GM21423 (cell line): ENCODE measurements at regions not wholly inside any gene's neighbourhood (a gene's known extent, or its start where the extent isn't known, plus 50 kb on each side); places are given as distances from the start of the nearest gene placed in this dataset.

Experiments used
- ATAC-seq: cut with Tn5 transposase; IDR thresholded peaks from one replicate; pipeline ENCODE4 v1.9.1; 2021; ENCODE audit warnings: mild to moderate bottlenecking, moderate library complexity; ENCODE audit not compliant: unreplicated experiment

DNA sequence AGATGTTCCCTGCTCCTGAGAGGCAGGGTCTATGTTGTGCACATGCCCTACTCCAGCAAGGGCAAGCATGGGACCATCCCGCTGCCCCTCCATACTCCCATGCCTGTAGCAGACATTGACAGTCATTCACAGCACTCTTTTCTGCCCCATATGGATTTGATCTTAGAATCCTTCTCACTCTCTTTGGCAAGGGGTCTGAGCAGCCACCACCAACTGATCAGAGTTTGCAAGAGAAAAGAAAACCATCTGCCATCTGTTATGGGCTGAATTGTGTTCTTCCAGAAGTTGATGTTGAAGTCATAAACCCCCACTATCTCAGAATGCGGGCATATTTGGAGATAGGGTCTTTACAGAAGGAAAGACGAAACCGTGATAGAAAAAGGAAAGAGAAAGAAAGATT is 315.1 kb upstream of the CLINT1 start:
- no peak for ATAC-seq

GRCh38 chr5:158172005-158172404 is 313.1 kb upstream of the CLINT1 start:
- ATAC-seq, result no peak

- ATAC-seq, result no peak
Observed at GRCh38 chr5:158170534-158170933, 311.6 kb upstream of the CLINT1 start.

DNA sequence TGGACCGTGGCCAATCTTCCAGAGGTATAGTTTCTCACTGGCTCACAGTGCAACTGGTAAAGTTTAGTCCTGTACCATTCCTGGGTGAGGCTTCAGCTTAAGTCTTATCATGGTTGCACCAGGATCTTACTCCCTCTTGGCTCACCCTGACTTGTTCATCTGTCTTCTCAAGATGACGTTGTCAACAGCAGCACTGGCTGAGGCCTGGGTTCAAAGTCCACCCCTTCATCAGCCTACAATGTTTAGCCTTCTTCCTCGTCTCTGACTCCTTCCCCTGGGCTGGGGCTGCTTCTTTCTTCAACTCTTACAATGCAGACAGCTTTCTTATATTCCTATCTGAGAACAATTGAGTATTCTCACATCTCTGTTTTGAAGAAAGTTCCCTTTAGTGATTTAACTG is 311.1 kb upstream of the CLINT1 start:
- ATAC-seq, result no peak

GRCh38 chr5:158166424-158166823 is 307.5 kb upstream of the CLINT1 start:
- no peak for ATAC-seq

GRCh38 chr5:158165647-158166046 is 306.7 kb upstream of the CLINT1 start:
- no peak for ATAC-seq

DNA sequence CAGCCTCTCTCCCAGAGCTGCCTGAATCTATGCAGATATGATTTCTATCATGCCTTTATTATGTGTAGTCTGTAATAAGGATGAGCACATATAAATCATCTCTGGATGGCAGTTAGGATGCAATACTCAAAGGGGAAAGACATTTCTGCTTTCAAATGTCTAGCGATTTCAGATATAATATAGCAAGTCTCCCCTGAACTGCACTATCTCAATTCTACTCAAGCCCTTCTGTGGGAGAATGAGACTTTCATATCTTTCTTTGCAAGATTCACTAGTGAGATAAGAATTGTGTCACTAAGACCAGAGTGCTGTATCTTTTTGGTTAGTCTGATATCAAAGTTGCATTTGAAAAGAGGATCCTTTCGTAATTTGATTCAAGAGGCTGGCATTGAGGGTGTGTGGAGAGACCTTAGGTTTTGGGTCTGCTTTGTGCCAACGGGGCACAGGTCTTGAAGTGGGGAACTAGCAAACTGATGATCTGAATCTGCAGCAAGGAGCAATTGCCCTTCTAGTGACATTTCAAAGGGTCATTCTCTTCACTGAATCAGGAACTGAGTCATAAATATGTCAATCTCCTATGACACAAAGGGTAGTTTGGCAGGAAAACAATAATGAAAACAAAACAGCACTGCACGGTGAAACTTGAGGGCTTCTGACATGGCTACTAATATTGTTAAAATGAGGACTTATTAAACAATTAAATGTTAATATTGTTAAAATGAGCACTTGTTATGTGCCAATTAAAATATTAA is 305.5 kb upstream of the CLINT1 start:
- no peak for ATAC-seq

DNA sequence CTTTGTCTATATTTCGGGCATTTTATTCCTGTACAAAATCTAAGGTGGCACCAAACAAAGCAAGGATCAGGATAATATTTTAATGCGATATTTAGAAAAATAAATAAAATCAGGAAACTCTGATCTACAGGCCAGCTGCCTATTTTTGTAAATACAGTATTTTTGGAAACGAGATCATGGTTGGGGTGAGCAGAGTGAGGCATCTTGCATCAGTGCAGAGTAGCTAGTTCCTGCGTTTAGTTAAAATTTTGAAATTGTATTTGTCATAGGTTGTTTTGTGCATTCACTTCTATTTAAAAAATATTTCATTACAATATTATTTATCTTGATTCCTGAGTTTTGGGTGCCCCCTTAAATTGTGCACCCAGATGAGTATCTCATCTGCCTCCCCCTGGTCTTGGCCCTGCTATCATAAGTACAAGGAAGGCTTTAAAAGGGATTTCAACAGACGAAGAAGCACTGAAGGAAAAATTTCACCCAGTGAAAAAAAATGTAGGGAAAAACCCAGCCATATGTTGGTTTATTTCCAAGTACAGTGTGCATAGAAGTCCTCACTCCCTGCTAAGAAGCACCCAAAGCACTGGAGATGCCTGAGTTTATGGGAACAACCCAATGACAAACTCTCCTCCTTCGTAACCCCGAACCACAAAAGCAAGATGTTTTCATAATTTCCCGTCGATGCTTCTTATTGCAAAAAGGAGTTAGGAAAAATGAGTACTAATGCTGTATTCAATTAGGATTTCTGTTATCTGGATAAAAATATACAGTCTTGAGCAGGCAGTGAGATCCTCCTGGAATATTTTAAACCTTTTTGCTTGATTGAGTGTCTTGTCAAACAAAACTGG is 304.7 kb upstream of the CLINT1 start:
- no peak for ATAC-seq

DNA sequence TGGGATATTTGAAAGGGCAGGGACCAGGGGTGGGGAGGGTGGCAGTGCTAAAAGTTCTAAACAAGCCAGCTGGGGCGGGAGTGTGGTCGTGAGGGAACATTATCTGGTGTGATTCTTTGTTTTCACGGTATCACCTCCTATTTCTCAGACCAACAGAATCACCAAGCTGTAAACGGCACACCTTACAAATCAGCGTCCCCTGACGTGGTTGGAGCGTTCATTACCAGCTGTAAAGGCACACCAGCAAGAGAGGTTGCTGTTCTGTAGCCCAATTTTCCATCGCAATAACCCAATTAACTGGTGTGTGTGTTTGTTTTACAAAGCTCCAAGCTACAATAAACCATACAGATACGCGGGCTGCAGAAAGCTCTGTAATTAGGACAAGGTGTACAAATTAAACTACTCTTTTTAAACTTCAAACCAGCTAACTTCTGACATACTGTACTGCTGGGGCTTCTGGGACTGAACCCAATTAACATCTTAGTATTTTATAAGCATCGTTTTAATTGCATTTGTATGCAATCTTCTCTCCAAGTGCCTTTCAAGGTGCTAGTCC is 303.6 kb upstream of the CLINT1 start:
- no peak for ATAC-seq

DNA sequence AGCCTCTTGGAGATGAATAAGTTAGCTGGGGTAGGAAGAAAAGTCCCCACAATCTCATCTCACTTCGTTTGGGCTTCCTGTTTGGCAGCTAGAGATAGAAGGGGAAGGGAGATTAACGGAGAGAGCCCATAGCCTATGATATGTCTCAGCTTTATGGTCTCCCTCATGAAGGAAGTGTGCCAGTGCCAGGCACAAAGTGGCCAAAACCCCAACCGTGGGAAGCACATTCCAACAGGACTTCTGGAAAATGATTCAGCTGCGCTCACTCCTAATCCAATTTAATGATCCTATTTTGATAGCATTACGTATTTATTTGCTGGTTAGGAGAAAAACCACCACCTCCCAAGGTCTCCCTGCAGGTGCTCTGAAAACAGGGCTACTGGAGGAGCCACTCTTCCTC is 303.1 kb upstream of the CLINT1 start:
- ATAC-seq, result no peak

DNA sequence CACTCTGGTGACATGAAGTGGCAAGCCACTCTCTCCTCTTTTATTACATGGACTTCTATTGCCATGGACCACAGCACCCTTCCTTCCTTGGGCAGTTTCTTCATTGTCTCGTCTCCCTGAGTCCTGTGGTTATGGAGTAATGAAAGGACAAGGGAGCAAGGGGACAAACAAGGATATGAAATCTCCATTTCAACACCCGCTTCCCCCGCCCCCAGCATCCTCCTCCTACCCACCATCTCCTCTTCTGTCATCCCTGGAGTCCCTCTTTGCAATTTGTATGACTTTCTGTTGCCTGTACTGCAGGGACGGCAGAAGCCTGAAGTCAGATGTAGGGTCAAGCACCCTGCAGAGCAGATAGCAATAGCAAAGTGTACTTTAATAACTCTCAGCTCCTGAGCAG is 300.7 kb upstream of the CLINT1 start:
- ATAC-seq, result no peak

- ATAC-seq, result no peak
Observed at GRCh38 chr5:158155811-158156505, 297.0 kb upstream of the CLINT1 start.

- no peak for ATAC-seq
Observed at GRCh38 chr5:158155067-158155466, 296.1 kb upstream of the CLINT1 start.

GRCh38 chr5:158154226-158155005 is 295.5 kb upstream of the CLINT1 start:
- no peak for ATAC-seq

GRCh38 chr5:158153508-158153907 is 294.6 kb upstream of the CLINT1 start:
- no peak for ATAC-seq

GRCh38 chr5:158152136-158152535 is 293.2 kb upstream of the CLINT1 start:
- ATAC-seq, result no peak

- no peak for ATAC-seq
Observed at GRCh38 chr5:158147227-158147626, 288.3 kb upstream of the CLINT1 start.

GRCh38 chr5:158145827-158146226 is 286.9 kb upstream of the CLINT1 start:
- ATAC-seq, result no peak

DNA sequence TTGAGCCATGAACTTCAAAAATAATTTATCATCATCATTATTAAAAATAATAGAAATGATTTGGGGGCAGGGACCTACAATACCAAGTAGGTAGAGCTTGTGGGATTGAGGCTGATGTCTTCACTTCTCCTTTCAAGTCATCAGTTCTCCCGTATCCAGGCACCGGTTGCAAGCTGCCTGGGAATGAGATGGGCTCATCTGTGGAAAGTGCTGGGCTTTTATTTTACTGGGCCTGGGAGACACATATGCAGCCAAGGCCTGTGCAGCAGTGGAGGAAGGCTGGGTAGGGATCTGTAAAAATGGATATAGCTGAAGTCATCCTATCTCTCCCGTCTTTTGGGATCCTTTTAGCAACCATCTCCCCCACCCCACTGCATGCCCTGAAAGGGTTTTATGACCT is 284.1 kb upstream of the CLINT1 start:
- no peak for ATAC-seq

DNA sequence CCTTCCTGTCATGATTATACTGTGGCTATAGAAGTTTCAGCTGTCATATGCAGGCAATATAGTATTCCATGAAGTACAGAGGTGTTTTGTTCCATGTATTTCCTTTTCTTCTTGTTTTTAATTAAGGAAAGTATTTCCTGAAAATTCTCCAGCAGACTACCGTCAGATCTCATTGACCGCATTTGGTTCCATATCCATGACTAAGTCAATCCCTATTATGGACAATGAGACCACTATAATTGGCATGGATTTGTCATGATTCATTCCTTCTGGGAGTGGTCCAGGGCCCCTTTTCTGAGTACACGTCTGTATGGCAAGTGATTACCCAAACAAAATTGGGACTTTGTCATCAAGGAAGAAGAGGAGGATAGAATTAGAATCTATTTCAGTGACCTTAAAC is 283.2 kb upstream of the CLINT1 start:
- no peak for ATAC-seq
